Esophagus squamous epithelium (tissue), 4 donors: ENCODE measurements at regions not wholly inside any gene's neighbourhood (a gene's known extent, or its start where the extent isn't known, plus 50 kb on each side); places are given as distances from the start of the nearest gene placed in this dataset.

ENCODE experiments used
- POLR2A ChIP-seq, 4 donors: fragments of 450-650 bp; IDR thresholded peaks; one replicate each; pipeline ENCODE4 v1.6.1; 2017; ENCODE audit warnings: antibody characterized with exemption in 4 of 4, mild to moderate bottlenecking in 4 of 4, moderate library complexity in 3 of 4
- TF ChIP-seq, protein P1 (sequence below), 6 experiments: fragments of 450-650 bp in 4 of 6; fragments of 200-600 bp in 2 of 6; sonication (generic) in 2 of 6; IDR thresholded peaks; one replicate each; pipeline ENCODE4 v1.5.1; 2016 to 2019; ENCODE audit warnings: antibody characterized with exemption in 6 of 6, mild to moderate bottlenecking in 4 of 6, moderate library complexity in 4 of 6

DNA sequence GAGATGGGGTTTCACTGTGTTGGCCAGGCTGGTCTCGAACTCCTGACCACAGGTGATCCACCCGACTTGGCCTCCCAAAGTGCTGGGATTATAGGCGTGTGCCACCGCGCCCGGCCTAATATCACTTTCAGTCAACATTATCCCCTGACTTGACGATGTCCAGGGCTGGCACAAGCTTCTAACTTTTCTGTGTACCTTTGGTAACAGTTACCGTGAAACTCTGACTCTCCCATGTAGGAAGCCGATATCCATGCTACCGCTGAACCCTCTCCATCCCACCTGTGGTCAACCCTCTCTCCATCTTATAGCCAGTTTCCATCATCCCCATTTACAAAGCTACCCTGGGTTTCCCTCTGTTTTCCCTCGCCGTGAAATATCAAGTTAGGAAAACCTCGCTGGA is 77.5 kb downstream of the CRLF2 start:
- TF ChIP-seq, protein P1, sequence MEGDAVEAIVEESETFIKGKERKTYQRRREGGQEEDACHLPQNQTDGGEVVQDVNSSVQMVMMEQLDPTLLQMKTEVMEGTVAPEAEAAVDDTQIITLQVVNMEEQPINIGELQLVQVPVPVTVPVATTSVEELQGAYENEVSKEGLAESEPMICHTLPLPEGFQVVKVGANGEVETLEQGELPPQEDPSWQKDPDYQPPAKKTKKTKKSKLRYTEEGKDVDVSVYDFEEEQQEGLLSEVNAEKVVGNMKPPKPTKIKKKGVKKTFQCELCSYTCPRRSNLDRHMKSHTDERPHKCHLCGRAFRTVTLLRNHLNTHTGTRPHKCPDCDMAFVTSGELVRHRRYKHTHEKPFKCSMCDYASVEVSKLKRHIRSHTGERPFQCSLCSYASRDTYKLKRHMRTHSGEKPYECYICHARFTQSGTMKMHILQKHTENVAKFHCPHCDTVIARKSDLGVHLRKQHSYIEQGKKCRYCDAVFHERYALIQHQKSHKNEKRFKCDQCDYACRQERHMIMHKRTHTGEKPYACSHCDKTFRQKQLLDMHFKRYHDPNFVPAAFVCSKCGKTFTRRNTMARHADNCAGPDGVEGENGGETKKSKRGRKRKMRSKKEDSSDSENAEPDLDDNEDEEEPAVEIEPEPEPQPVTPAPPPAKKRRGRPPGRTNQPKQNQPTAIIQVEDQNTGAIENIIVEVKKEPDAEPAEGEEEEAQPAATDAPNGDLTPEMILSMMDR (IDR thresholded peaks at IDR 0.05), result no peak
- no peak for TF ChIP-seq POLR2A (IDR thresholded peaks at IDR 0.05)
